Suprapubic skin (tissue), 4 donors: ENCODE measurements at regions not wholly inside any gene's neighbourhood (a gene's known extent, or its start where the extent isn't known, plus 50 kb on each side); places are given as distances from the start of the nearest gene placed in this dataset.

ENCODE experiments used
- DNase-seq, 2 donors: peaks; one replicate each; pipeline ENCODE4 v3.0.0-alpha.2; 2019; ENCODE audit warnings: low spot score in 2 of 2
- H3K27ac ChIP-seq: fragments of 200-600 bp; sonication (generic); one replicate; pipeline ENCODE4 v1.5.1; 2019
- H3K27me3 ChIP-seq: fragments of 200-600 bp; sonication (generic); one replicate; pipeline ENCODE4 v1.5.1; 2019
- H3K36me3 ChIP-seq: fragments of 200-600 bp; sonication (generic); one replicate; pipeline ENCODE4 v1.5.1; 2019
- H3K4me1 ChIP-seq: fragments of 200-600 bp; sonication (generic); one replicate; pipeline ENCODE4 v1.5.1; 2019
- H3K4me3 ChIP-seq: fragments of 200-600 bp; sonication (generic); one replicate; pipeline ENCODE4 v1.5.1; 2019; ENCODE audit warnings: mild to moderate bottlenecking
- H3K9me3 ChIP-seq: fragments of 200-600 bp; sonication (generic); one replicate; pipeline ENCODE4 v1.5.1; 2019
- CTCF ChIP-seq, 2 donors: fragments of 200-600 bp in 1 of 2; fragments of 450-650 bp in 1 of 2; sonication (generic) in 1 of 2; IDR thresholded peaks; one replicate each; pipeline ENCODE4 v1.5.1; 2016 to 2019; ENCODE audit warnings: antibody characterized with exemption in 2 of 2, mild to moderate bottlenecking in 1 of 2, moderate library complexity in 1 of 2
- EP300 ChIP-seq: sonication (generic); formaldehyde crosslinking; IDR thresholded peaks from one replicate; pipeline ENCODE4 v1.6.1; 2017; ENCODE audit warnings: antibody characterized with exemption
- POLR2A ChIP-seq, 2 donors: fragments of 450-650 bp; IDR thresholded peaks; one replicate each; pipeline ENCODE4 v1.6.1; 2017; ENCODE audit warnings: antibody characterized with exemption in 2 of 2, mild to moderate bottlenecking in 2 of 2, moderate library complexity in 2 of 2
- POLR2AphosphoS5 ChIP-seq, 3 donors: sonication (generic); formaldehyde crosslinking; IDR thresholded peaks; one replicate each; pipeline ENCODE4 v1.6.1; 2017; ENCODE audit warnings: antibody characterized with exemption in 3 of 3
- WGBS: methylation state at CpG from one replicate; pipeline ENCODE4 v1.1.5; 2018; 5-methylcytosine and 5-hydroxymethylcytosine counted together

- no peak overlapping the region for H3K4me3 ChIP-seq
- no peaks in the 10 kb centered on the region for H3K27me3 ChIP-seq
- H3K27ac ChIP-seq = no peak overlapping the region
- H3K36me3 ChIP-seq = no peaks in the 10 kb centered on the region
- no peak for DNase-seq
- H3K4me1 ChIP-seq = no peaks in the 10 kb centered on the region
- TF ChIP-seq POLR2AphosphoS5 (IDR thresholded peaks at IDR 0.05) (no peak), EP300 (no peak), POLR2A (IDR thresholded peaks at IDR 0.05) (no peak), CTCF (IDR thresholded peaks at IDR 0.05) (no peak)
- H3K9me3 ChIP-seq = peaks cover 3% of the 10 kb centered on the region
- WGBS = 80% methylated on average over 2 of the region's 2 CpGs
Measured at GRCh38 chr11:100618914-100619313, 68.2 kb upstream of the ARHGAP42 start.

- Histone ChIP-seq H3K9me3 (peaks cover 3% of the 10 kb centered on the region), H3K27me3 (no peaks in the 10 kb centered on the region), H3K4me3 (no peak overlapping the region), H3K27ac (no peak overlapping the region), H3K36me3 (no peaks in the 10 kb centered on the region), H3K4me1 (no peaks in the 10 kb centered on the region)
- TF ChIP-seq EP300 = no peak
- TF ChIP-seq POLR2A (IDR thresholded peaks at IDR 0.05) = no peak
- TF ChIP-seq POLR2AphosphoS5 (IDR thresholded peaks at IDR 0.05) = no peak
- no peak for TF ChIP-seq CTCF (IDR thresholded peaks at IDR 0.05)
- 55% methylated on average over 2 of the region's 2 CpGs for WGBS
- DNase-seq = no peak
Measured at GRCh38 chr11:100619484-100619883, 67.6 kb upstream of the ARHGAP42 start.

- Histone ChIP-seq H3K4me3 (no peak overlapping the region), H3K27me3 (no peaks in the 10 kb centered on the region), H3K4me1 (no peaks in the 10 kb centered on the region), H3K27ac (no peak overlapping the region), H3K9me3 (peaks cover 3% of the 10 kb centered on the region), H3K36me3 (no peaks in the 10 kb centered on the region)
- no peak for DNase-seq
- 92% methylated on average over 1 of the region's 1 CpG for WGBS
- TF ChIP-seq EP300 (no peak), POLR2A (IDR thresholded peaks at IDR 0.05) (no peak), POLR2AphosphoS5 (IDR thresholded peaks at IDR 0.05) (no peak), CTCF (IDR thresholded peaks at IDR 0.05) (no peak)
Measured at GRCh38 chr11:100622404-100622803, 64.7 kb upstream of the ARHGAP42 start.

GRCh38 chr11:100624346-100624745 lies 62.7 kb upstream of the ARHGAP42 start:
- Histone ChIP-seq H3K27me3 (no peaks in the 10 kb centered on the region), H3K36me3 (no peaks in the 10 kb centered on the region), H3K9me3 (peaks cover 3% of the 10 kb centered on the region), H3K4me1 (no peaks in the 10 kb centered on the region), H3K27ac (no peak overlapping the region), H3K4me3 (no peak overlapping the region)
- TF ChIP-seq CTCF (IDR thresholded peaks at IDR 0.05) (no peak), EP300 (no peak), POLR2A (IDR thresholded peaks at IDR 0.05) (no peak), POLR2AphosphoS5 (IDR thresholded peaks at IDR 0.05) (no peak)
- WGBS = 66% methylated on average over 2 of the region's 2 CpGs
- no peak for DNase-seq

- no peaks in the 10 kb centered on the region for H3K36me3 ChIP-seq
- H3K9me3 ChIP-seq = peaks cover 3% of the 10 kb centered on the region
- H3K27ac ChIP-seq = no peak overlapping the region
- no peak for DNase-seq
- no peaks in the 10 kb centered on the region for H3K4me1 ChIP-seq
- H3K27me3 ChIP-seq = no peaks in the 10 kb centered on the region
- WGBS = 48% methylated on average over 4 of the region's 4 CpGs
- no peak overlapping the region for H3K4me3 ChIP-seq
- no peak for TF ChIP-seq CTCF (IDR thresholded peaks at IDR 0.05)
- no peak for TF ChIP-seq POLR2AphosphoS5 (IDR thresholded peaks at IDR 0.05)
- no peak for TF ChIP-seq POLR2A (IDR thresholded peaks at IDR 0.05)
- no peak for TF ChIP-seq EP300
Measured at GRCh38 chr11:100625041-100625440, 62.0 kb upstream of the ARHGAP42 start.
